ENCODE measurements at regions not wholly inside any gene's neighbourhood (a gene's known extent, or its start where the extent isn't known, plus 50 kb on each side); places are given as distances from the start of the nearest gene placed in this dataset.

DNA sequence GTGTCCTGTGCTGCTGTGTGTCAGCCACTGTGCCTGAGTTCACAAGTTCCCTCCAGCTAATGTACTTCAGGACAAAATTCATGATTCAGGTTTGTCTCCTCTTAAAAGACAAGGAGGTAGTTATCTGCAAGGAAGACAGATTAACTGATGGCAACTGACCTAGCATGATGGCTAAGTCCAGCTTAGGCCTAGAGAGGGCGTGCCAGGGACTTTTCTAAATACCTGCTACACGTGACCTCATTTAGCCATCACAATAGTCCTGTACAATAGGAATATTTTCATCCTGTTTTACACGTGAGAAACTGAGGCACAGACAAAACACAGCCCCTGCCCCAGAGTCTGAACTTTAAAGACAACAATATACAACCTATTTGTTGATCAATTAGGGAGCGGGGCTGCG, 275.7 kb downstream of the XPNPEP1 start:
- H3K4ac ChIP-seq (ENCODE audit: low read depth, low read length), result no peak overlapping the region
- H2AFZ ChIP-seq (ENCODE audit: low read length), result no peak overlapping the region
- H4K20me1 ChIP-seq (ENCODE audit: control insufficient read depth, insufficient read depth, insufficient read length), result no peaks in the 10 kb centered on the region
- WGBS (ENCODE audit: extremely low coverage, insufficient read length, low lambda C conversion rate), result no CpG with 5 or more reads among the region's 5 CpGs
- H3K23ac ChIP-seq (ENCODE audit: insufficient read length, low read depth, low read length), result no peak overlapping the region
- no peak overlapping the region for H4K8ac ChIP-seq (replicated peaks; ENCODE audit: insufficient read length, low read depth, low read length)
- no peak overlapping the region for H3K9ac ChIP-seq (ENCODE audit: extremely low read depth, insufficient read length, low read length)
- no peak overlapping the region for H2BK12ac ChIP-seq (ENCODE audit: insufficient read length, low read depth, low read length)
- H3K27ac ChIP-seq (ENCODE audit: insufficient read length, low read depth, low read length), result no peak overlapping the region
- no peaks in the 10 kb centered on the region for H3K4me1 ChIP-seq (ENCODE audit: insufficient read depth, low read length)
- H4K91ac ChIP-seq (ENCODE audit: insufficient read length, low read depth, low read length), result no peak overlapping the region
- no peak overlapping the region for H4K5ac ChIP-seq (ENCODE audit: insufficient read length, low read depth, low read length)
- H3K4me2 ChIP-seq (ENCODE audit: insufficient read depth, insufficient read length, low read length), result no peak overlapping the region
- no peak overlapping the region for H2BK20ac ChIP-seq (ENCODE audit: low read depth, low read length, poor library complexity, severe bottlenecking)
- no peak overlapping the region for H3T11ph ChIP-seq (ENCODE audit: low read length)
- H3K56ac ChIP-seq (ENCODE audit: insufficient read length, low read depth, low read length), result no peak overlapping the region
- no peaks in the 10 kb centered on the region for H3K27me3 ChIP-seq (ENCODE audit: insufficient read depth, low read length)
- H3K9me3 Mint-ChIP-seq, result peaks cover 11 to 15% of the 10 kb centered on the region in 2 experiments
- no peak overlapping the region for H3K4me3 Mint-ChIP-seq
- no peak overlapping the region for H3K27ac Mint-ChIP-seq
- TF ChIP-seq, protein P1, sequence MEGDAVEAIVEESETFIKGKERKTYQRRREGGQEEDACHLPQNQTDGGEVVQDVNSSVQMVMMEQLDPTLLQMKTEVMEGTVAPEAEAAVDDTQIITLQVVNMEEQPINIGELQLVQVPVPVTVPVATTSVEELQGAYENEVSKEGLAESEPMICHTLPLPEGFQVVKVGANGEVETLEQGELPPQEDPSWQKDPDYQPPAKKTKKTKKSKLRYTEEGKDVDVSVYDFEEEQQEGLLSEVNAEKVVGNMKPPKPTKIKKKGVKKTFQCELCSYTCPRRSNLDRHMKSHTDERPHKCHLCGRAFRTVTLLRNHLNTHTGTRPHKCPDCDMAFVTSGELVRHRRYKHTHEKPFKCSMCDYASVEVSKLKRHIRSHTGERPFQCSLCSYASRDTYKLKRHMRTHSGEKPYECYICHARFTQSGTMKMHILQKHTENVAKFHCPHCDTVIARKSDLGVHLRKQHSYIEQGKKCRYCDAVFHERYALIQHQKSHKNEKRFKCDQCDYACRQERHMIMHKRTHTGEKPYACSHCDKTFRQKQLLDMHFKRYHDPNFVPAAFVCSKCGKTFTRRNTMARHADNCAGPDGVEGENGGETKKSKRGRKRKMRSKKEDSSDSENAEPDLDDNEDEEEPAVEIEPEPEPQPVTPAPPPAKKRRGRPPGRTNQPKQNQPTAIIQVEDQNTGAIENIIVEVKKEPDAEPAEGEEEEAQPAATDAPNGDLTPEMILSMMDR (conservative IDR thresholded peaks at IDR 0.05), result peak; percentile 45; the same call in 2 of the 3 replicates
- H3K18ac ChIP-seq (ENCODE audit: insufficient read length, low read depth, low read length), result no peak overlapping the region
- H2AK5ac ChIP-seq (ENCODE audit: insufficient read length, low read length), result no peak overlapping the region
- peaks cover 0 to 6% of the 10 kb centered on the region in 2 experiments; a peak in 2 of 4 replicates for H3K4me1 Mint-ChIP-seq
- H3K14ac ChIP-seq (ENCODE audit: insufficient read depth, low read length), result no peak overlapping the region
- no peaks in the 10 kb centered on the region for H3K79me1 ChIP-seq (ENCODE audit: insufficient read depth, low read depth, low read length, poor library complexity, severe bottlenecking)
- no peak overlapping the region for H2BK5ac ChIP-seq (ENCODE audit: insufficient read length, low read length)
- H3K79me2 ChIP-seq (ENCODE audit: insufficient read depth, low read length), result no peaks in the 10 kb centered on the region
- no peak for DNase-seq
- no peak overlapping the region for H2BK15ac ChIP-seq (ENCODE audit: low read depth, low read length)
- H3K9me3 ChIP-seq (ENCODE audit: control insufficient read depth, low read depth, low read length), result no peaks in the 10 kb centered on the region
- no peaks in the 10 kb centered on the region for H3K23me2 ChIP-seq (ENCODE audit: insufficient read length, low read depth, low read length, poor library complexity, severe bottlenecking)
- H3K27me3 Mint-ChIP-seq (ENCODE audit: low read depth), result no peaks in the 10 kb centered on the region
- peaks cover 0 to 11% (median 6%) of the 10 kb centered on the region in 3 experiments; a peak in 5 of 7 replicates for H3K36me3 Mint-ChIP-seq (ENCODE audit: insufficient read depth in 1 of 3, low read depth in 3 of 3)
- H2BK120ac ChIP-seq (ENCODE audit: low read depth, low read length, poor library complexity, severe bottlenecking), result no peak overlapping the region

All from H9 (cell line).